ENCODE measurements at regions not wholly inside any gene's neighbourhood (a gene's known extent, or its start where the extent isn't known, plus 50 kb on each side); places are given as distances from the start of the nearest gene placed in this dataset.

GRCh38 chr1:199160521-199161318 lies 521.9 kb downstream of the PTPRC start:
- TF ChIP-seq, protein P1, sequence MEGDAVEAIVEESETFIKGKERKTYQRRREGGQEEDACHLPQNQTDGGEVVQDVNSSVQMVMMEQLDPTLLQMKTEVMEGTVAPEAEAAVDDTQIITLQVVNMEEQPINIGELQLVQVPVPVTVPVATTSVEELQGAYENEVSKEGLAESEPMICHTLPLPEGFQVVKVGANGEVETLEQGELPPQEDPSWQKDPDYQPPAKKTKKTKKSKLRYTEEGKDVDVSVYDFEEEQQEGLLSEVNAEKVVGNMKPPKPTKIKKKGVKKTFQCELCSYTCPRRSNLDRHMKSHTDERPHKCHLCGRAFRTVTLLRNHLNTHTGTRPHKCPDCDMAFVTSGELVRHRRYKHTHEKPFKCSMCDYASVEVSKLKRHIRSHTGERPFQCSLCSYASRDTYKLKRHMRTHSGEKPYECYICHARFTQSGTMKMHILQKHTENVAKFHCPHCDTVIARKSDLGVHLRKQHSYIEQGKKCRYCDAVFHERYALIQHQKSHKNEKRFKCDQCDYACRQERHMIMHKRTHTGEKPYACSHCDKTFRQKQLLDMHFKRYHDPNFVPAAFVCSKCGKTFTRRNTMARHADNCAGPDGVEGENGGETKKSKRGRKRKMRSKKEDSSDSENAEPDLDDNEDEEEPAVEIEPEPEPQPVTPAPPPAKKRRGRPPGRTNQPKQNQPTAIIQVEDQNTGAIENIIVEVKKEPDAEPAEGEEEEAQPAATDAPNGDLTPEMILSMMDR (IDR thresholded peaks at IDR 0.05), result no peak
- no peak for TF ChIP-seq POLR2A (IDR thresholded peaks at IDR 0.05)
- no peak for TF ChIP-seq POLR2AphosphoS5 (IDR thresholded peaks at IDR 0.05)
- no peak for TF ChIP-seq EP300 (IDR thresholded peaks at IDR 0.05)

Data from sigmoid colon (tissue), 4 donors.